ENCODE measurements at regions not wholly inside any gene's neighbourhood (a gene's known extent, or its start where the extent isn't known, plus 50 kb on each side); places are given as distances from the start of the nearest gene placed in this dataset.

DNA sequence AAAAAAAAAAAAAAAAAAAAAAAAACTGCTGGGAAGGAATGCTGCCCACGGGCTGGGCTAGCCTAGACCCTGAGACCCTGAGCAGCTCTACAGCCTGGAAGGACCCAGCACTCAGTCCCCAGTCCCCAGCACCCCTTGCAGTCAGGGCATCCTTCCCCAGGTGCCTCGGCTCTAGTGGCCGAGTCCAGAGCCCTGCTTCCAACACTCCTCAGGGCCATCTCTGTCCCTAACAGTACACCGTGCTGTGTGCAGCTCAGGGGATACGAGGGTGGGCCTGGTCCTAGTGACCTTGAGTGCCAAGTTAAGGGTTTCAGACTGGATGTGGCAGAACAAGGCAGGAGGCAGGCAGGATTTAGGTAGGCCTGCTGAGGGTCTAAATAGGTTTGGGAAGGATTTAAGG is 50.2 kb upstream of the LRP8 start:
- TF ChIP-seq, protein P1, sequence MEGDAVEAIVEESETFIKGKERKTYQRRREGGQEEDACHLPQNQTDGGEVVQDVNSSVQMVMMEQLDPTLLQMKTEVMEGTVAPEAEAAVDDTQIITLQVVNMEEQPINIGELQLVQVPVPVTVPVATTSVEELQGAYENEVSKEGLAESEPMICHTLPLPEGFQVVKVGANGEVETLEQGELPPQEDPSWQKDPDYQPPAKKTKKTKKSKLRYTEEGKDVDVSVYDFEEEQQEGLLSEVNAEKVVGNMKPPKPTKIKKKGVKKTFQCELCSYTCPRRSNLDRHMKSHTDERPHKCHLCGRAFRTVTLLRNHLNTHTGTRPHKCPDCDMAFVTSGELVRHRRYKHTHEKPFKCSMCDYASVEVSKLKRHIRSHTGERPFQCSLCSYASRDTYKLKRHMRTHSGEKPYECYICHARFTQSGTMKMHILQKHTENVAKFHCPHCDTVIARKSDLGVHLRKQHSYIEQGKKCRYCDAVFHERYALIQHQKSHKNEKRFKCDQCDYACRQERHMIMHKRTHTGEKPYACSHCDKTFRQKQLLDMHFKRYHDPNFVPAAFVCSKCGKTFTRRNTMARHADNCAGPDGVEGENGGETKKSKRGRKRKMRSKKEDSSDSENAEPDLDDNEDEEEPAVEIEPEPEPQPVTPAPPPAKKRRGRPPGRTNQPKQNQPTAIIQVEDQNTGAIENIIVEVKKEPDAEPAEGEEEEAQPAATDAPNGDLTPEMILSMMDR (IDR thresholded peaks at IDR 0.05): no peak

DNA sequence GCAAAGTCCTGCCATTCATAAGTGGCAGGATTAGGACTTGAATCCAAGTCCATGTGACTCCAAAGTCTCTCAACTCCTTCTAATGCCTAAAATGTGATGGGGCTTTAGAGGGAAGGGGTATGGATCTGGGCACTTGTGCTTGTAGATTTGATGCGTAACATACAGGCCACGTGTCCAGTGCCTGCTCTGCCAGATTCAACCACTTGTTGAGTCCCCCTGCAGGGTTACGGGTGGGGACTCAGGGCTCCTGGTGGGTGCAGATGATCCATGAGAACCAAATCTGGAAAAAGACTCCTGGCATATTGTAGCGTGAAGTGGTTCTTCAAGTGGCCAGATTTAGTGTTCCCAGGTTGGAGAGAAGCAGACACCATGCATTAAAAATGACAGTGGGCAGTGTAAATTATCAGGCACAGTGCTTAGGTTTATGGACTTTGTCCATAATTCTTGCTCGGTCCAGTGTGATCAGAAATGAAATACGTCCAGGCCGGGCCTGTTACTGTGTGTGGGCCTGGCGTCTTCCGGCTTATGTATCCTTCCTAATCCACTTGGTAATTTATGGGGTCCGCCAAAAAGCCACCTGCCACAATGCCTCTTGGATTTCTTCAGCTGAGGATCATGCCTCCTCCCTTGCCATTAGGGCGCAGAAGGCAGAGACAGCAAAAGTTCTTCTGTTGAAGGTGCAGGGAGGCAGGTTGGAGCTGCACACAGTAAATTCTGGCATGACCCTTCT is 51.2 kb upstream of the LRP8 start:
- TF ChIP-seq, protein P1 (IDR thresholded peaks at IDR 0.05): no peak

DNA sequence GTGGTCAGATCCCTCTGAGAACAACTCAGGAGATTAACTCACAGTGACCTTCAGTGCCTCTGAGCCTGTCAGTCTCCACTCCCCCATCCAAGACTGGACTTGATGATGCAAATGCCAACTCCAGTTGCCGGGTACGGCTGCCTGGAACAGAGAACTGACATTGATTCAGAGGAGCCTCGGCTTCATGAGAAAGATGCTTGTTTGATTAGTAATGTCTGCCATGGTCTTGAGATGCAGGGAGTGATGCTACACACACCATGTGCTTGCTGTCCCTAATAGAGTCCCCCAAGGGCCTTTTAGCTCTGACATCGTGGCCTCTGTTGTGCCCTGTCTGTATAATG is 51.8 kb upstream of the LRP8 start:
- TF ChIP-seq, protein P1 (IDR thresholded peaks at IDR 0.05): no peak

DNA sequence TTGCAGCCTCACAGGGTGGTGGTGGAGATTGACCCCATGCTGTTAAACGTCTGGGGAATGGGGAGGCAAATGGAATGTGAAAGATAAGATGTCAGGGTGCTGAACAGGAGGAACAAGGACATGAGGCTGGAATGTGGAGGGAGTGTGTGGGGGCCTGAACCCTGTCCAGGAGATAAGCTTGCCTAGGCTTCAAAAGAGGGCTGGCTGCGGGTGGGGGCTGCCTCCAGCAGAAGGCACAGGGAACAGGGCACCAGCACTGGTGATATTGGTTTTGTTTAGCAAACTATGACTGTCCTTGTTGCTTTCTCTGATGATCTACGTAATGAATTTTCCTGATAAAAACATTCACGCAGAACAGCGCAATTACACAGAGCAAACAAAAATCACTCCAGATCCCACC is 52.4 kb upstream of the LRP8 start:
- TF ChIP-seq, protein P1 (IDR thresholded peaks at IDR 0.05): no peak

DNA sequence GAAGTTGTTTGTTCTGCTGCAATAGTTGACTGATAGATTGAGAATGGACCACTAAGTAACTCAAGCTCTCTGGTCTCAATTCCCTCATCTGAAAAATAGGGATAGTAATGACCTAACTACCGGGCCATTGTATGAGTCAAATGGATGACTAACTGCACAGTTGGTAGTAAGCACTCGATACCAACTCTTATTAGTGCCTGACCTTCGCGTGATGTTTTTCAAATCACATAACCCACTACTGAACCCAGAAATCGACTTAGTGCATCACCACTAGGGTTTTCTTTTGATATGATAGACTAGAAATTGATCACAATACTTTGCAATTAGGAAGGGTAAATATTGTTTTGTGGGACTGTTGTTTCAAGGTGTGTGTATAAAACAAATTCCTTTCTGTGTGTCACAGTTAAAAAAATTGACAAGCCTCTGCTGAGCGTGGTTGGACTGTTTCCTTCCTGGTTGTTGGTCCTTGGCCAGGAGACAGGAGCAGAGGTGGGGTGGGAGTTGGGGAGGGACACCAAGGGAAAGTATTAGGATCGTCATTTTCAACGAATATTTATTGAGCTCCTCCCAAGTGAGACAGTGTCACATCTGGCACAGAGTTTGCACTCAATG is 54.0 kb upstream of the LRP8 start:
- TF ChIP-seq, protein P1 (IDR thresholded peaks at IDR 0.05): no peak

DNA sequence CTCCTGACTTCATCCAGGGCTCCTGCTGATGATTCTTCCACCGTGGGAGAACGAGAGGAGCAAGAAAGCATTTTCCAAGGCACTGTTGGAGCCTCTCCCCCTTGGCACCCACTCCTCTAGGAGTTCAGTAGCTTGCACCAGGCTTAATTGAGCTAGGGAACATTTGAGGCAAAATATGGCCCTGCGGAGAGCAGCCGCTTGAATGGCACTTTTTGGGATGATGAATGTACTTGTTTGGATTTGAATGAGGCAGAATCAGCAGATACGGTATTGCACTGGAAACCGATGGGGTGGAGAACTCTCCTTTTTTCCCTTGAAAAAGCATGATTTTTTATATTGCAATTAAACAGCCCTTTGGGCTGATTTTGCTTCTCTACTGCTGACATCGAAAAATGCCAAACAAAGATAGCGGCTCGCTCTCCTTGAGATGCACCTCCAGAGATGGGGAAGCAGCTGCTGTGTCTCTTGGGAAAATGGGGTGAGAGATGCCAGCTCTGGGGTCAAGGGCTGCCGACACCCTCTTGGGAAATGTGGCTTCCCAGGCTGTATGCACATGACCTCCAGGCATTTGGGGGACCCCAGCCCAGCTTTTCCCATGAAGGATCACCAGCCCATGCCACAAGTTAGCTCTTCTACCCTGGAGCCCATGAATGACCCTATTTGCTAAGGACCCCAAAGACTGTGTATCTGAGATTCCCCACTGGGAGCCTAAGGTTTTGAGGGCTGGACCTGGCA is 55.4 kb upstream of the LRP8 start:
- TF ChIP-seq, protein P1 (IDR thresholded peaks at IDR 0.05): no peak

DNA sequence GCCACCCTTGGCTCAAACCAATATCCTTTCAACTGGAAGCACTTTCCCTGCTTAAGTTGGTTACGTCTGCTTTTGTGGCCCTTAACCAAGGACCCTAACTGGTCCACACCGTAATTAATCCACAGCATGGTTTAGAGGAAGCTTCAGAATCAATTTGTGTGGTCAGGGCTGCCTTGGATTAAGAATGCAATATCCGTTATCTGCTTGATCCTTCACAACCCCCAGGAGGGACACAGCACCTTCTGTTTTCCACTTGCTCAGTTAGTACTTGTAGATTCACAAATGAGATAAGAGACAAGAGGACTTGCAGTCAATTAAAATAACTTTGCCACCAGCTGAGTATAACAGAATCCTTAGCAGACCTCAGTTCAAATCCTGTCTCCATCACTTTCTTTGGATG is 56.9 kb upstream of the LRP8 start:
- TF ChIP-seq, protein P1 (IDR thresholded peaks at IDR 0.05): no peak

Data from LNCAP (cell line).